NCI-H526 treated with DMSO at 0.1 percent for 48 hours (cell line): ENCODE measurements at regions not wholly inside any gene's neighbourhood (a gene's known extent, or its start where the extent isn't known, plus 50 kb on each side); places are given as distances from the start of the nearest gene placed in this dataset.

Experiments used
- DNase-seq: peaks from one replicate; lab custom pipeline; 2025; lab: John Stamatoyannopoulos, UW

DNA sequence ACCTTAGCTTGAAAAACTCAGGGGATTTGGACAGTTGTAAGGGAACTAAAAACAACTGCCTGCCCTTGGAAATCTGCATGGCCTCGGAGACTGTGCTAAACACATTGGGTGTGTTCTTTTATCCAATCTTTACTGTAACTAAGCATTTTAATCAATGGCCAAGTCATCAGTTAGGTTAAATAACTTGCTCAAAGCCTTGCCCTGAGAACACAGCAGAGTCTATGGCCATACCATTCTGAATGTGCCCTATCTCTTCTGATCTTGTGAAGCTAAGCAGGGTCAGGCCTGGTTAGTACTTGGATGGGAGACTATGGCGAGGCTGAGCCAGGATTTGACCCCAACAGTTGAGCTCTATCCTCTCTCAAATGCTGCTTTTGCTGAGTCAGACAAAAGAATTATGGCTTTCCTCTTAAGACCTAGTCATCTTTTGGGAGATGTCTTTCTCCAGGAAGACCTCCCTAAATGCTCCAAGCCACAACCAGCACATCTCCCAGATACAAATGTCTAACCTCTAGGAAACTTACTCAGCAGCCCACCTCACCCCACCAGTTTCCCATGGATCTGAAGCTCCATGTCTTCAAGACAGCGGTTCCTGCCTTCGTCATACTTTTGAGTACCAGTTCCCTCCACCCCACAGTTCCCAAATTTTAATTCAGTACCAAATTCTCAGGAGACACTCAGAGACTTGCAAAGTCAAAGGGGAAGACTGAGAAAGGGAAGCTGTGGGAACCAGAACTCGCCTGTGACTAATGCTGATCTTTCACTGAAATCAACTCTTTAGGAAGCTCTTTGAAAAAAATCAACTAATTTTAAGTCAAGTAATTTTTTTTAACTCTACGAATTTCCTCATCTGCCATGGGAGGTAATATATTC is 336.1 kb downstream of the MAF start:
- DNase-seq = no peak

DNA sequence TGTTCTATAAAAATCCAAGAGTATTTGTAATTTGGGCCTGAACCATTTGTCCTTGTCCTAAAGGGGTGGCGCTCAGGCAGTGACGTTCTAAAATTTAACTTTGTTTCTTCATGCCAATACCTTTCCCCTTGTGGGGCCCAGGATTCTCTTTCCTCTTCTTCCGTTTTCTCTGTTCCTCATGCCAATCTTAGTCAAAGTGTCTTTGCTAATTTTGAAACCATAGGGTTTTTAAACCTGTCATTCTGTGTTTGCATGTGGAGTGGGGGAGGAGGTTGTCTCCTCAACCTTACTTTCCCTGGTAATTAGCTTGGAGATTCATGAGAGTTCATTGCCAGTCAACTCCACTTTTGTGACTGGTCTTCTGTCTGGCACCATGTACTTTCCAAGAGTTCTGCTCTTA is 337.1 kb downstream of the MAF start:
- no peak for DNase-seq
